Lower leg skin (tissue), 3 donors: ENCODE measurements at regions not wholly inside any gene's neighbourhood (a gene's known extent, or its start where the extent isn't known, plus 50 kb on each side); places are given as distances from the start of the nearest gene placed in this dataset.

Source experiments
- CTCF ChIP-seq, 3 donors: fragments of 450-650 bp; IDR thresholded peaks; one replicate each; pipeline ENCODE4 v1.5.1; 2016; ENCODE audit warnings: antibody characterized with exemption in 3 of 3, mild to moderate bottlenecking in 3 of 3, moderate library complexity in 2 of 3
- POLR2A ChIP-seq, 2 donors: fragments of 450-650 bp; IDR thresholded peaks; one replicate each; pipeline ENCODE4 v1.6.1; 2016 to 2017; ENCODE audit warnings: antibody characterized with exemption in 2 of 2, mild to moderate bottlenecking in 1 of 2, moderate library complexity in 1 of 2

- TF ChIP-seq CTCF (IDR thresholded peaks at IDR 0.05): no peak
- no peak for TF ChIP-seq POLR2A (IDR thresholded peaks at IDR 0.05)
Measured at GRCh38 chr15:86004061-86004460, 75.6 kb upstream of the AGBL1 start.
